Spleen (tissue), 7 donors: ENCODE measurements at regions not wholly inside any gene's neighbourhood (a gene's known extent, or its start where the extent isn't known, plus 50 kb on each side); places are given as distances from the start of the nearest gene placed in this dataset.

Experiments
- POLR2AphosphoS5 ChIP-seq, 3 donors: sonication (generic); formaldehyde crosslinking; IDR thresholded peaks; one replicate each; pipeline ENCODE4 v1.5.1; 2017; ENCODE audit warnings: antibody characterized with exemption in 3 of 3
- TF ChIP-seq, protein P1 (sequence below), 11 experiments: fragments of 200-600 bp in 7 of 11; fragments of 450-650 bp in 4 of 11; sonication (generic) in 4 of 11; IDR thresholded peaks in 8 of 11; conservative IDR thresholded peaks in 3 of 11; 1 replicate in 7 of 11; 2 replicates in 4 of 11; pipeline versions ENCODE4 v1.4.0 to v1.8.0; 2016 to 2021; ENCODE audit warnings: antibody characterized with exemption in 11 of 11, inconsistent platforms in 4 of 11, mild to moderate bottlenecking in 1 of 11
- donor health status: DM: no; HTN: no; CAD: no; lungs with moderate emphysema.
- donor health status: DM: no; HTN: no; CAD: no.
- donor health status: DM: no; HTN: no; CAD: no.

DNA sequence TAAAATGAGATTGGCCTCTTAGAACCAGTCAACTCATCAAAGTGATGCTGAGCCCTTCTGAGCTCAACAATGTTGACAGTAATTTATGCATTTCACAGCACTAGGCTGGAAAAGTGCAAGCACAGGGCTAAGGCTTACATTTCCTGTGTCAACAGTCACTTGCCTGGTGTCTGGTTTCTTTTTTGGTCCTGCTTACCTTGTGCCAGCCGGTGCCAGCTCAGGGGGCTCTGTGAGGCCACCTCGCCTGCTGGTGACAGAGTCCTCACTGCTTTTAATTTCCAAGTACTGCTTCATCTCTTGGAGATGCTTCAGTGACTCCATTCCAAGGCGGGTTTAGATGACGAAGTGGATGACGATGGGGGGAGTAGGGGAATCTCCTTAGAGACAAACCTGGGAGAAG is 53.1 kb upstream of the KCNA1 start:
- TF ChIP-seq POLR2AphosphoS5 (IDR thresholded peaks at IDR 0.05), result no peak
- TF ChIP-seq, protein P1, sequence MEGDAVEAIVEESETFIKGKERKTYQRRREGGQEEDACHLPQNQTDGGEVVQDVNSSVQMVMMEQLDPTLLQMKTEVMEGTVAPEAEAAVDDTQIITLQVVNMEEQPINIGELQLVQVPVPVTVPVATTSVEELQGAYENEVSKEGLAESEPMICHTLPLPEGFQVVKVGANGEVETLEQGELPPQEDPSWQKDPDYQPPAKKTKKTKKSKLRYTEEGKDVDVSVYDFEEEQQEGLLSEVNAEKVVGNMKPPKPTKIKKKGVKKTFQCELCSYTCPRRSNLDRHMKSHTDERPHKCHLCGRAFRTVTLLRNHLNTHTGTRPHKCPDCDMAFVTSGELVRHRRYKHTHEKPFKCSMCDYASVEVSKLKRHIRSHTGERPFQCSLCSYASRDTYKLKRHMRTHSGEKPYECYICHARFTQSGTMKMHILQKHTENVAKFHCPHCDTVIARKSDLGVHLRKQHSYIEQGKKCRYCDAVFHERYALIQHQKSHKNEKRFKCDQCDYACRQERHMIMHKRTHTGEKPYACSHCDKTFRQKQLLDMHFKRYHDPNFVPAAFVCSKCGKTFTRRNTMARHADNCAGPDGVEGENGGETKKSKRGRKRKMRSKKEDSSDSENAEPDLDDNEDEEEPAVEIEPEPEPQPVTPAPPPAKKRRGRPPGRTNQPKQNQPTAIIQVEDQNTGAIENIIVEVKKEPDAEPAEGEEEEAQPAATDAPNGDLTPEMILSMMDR (IDR thresholded peaks at IDR 0.05 in 8 of 11, conservative IDR thresholded peaks at IDR 0.05 in 3 of 11), result peak in 1 of 11 experiments; percentile 0
